Embryonic facial prominence (tissue), 1 donor: ENCODE measurements at regions not wholly inside any gene's neighbourhood (a gene's known extent, or its start where the extent isn't known, plus 50 kb on each side); places are given as distances from the start of the nearest gene placed in this dataset.
"Not testable (repeated sequence)": the region's sequence is repeated elsewhere in the genome, so short reads cannot be mapped to it uniquely, and the experiment has no call there.

ENCODE experiments used
- DNase-seq: peaks from one replicate; pipeline ENCODE4 v3.0.0-alpha.2; 2016; ENCODE audit errors: extremely low spot score

GRCh38 chr6:71007298-71007697, 50.4 kb upstream of the B3GAT2 start:
- not testable (repeated sequence) for DNase-seq

GRCh38 chr6:71011871-71012371, 55.1 kb upstream of the B3GAT2 start:
- no peak for DNase-seq

- DNase-seq, result peak; percentile 36
Measured at GRCh38 chr6:71012866-71013469, 56.1 kb upstream of the B3GAT2 start.

- DNase-seq, result no peak
Measured at GRCh38 chr6:71015392-71015791, 58.5 kb upstream of the B3GAT2 start.

- no peak for DNase-seq
Measured at GRCh38 chr6:71028236-71028876, 71.5 kb upstream of the B3GAT2 start.

- no peak for DNase-seq
Measured at GRCh38 chr6:71028877-71029252, 72.0 kb upstream of the B3GAT2 start.

GRCh38 chr6:71029555-71029954, 72.7 kb upstream of the B3GAT2 start:
- no peak for DNase-seq

GRCh38 chr6:71031912-71032311, 75.1 kb upstream of the B3GAT2 start:
- DNase-seq, result no peak

- no peak for DNase-seq
Measured at GRCh38 chr6:71033171-71033570, 76.3 kb upstream of the B3GAT2 start.

GRCh38 chr6:71033890-71034289, 77.0 kb upstream of the B3GAT2 start:
- no peak for DNase-seq

GRCh38 chr6:71034563-71035345, 77.9 kb upstream of the B3GAT2 start:
- DNase-seq, result no peak

- no peak for DNase-seq
Measured at GRCh38 chr6:71035871-71036270, 79.0 kb upstream of the B3GAT2 start.

- peak; percentile 99 for DNase-seq
Measured at GRCh38 chr6:71038711-71039344, 82.0 kb upstream of the B3GAT2 start.

- DNase-seq, result no peak
Measured at GRCh38 chr6:71040043-71040442, 83.2 kb upstream of the B3GAT2 start.

- no peak for DNase-seq
Measured at GRCh38 chr6:71040841-71041240, 84.0 kb upstream of the B3GAT2 start.

GRCh38 chr6:71043902-71044301, 87.0 kb upstream of the B3GAT2 start:
- DNase-seq, result no peak

GRCh38 chr6:71044753-71045152, 87.9 kb upstream of the B3GAT2 start:
- DNase-seq, result no peak

GRCh38 chr6:71045296-71045695, 88.4 kb upstream of the B3GAT2 start:
- no peak for DNase-seq

GRCh38 chr6:71047417-71047816, 90.6 kb upstream of the B3GAT2 start:
- no peak for DNase-seq

GRCh38 chr6:71048320-71049164, 91.7 kb upstream of the B3GAT2 start:
- no peak for DNase-seq

- DNase-seq, result no peak
Measured at GRCh38 chr6:71049198-71049770, 92.4 kb upstream of the B3GAT2 start.
